ENCODE measurements at regions not wholly inside any gene's neighbourhood (a gene's known extent, or its start where the extent isn't known, plus 50 kb on each side); places are given as distances from the start of the nearest gene placed in this dataset.

- peaks cover 5 to 26% (median 6%) of the 10 kb centered on the region in 5 experiments for H3K27me3 ChIP-seq (replicated peaks in 2 of 5; ENCODE audit: control insufficient read depth in 4 of 5, insufficient read depth in 5 of 5, low read length in 4 of 5)
- ChIA-PET CTCF (no interaction called here), POLR2A (no interaction called here)
- H3K4me1 ChIP-seq (ENCODE audit: control extremely low read depth in 1 of 4, control insufficient read depth in 4 of 4, insufficient read depth in 4 of 4, low read length in 3 of 4), result no peaks in the 10 kb centered on the region
- no peaks in the 10 kb centered on the region for H3K9me3 ChIP-seq (ENCODE audit: control extremely low read depth in 1 of 5, control insufficient read depth in 4 of 5, insufficient read depth in 2 of 5, low read depth in 1 of 5, low read length in 4 of 5)
- 56% methylated on average over 7 of the region's 8 CpGs for WGBS (ENCODE audit: insufficient coverage)
- H3K36me3 ChIP-seq (ENCODE audit: control insufficient read depth in 4 of 4, insufficient read depth in 4 of 4, low read length in 3 of 4), result no peaks in the 10 kb centered on the region
- H3K27ac ChIP-seq (ENCODE audit: insufficient read depth in 1 of 2, low read depth in 1 of 2, low read length in 2 of 2, poor library complexity in 1 of 2, severe bottlenecking in 2 of 2), result no peak overlapping the region
- DNase-seq, result no peak
- H3K4me3 ChIP-seq (ENCODE audit: control insufficient read depth in 1 of 7, extremely low read depth in 1 of 7, insufficient read depth in 4 of 7, low read depth in 2 of 7, low read length in 6 of 7), result no peak overlapping the region
Measured at GRCh38 chr11:119964136-119965025, 173.5 kb downstream of the TRIM29 start.

GRCh38 chr11:119957951-119958350 lies 180.0 kb downstream of the TRIM29 start:
- no CpG with 5 or more reads among the region's 2 CpGs for WGBS (ENCODE audit: insufficient coverage)
- DNase-seq, result no peak
- H3K27ac ChIP-seq (ENCODE audit: insufficient read depth in 1 of 2, low read depth in 1 of 2, low read length in 2 of 2, poor library complexity in 1 of 2, severe bottlenecking in 2 of 2), result no peak overlapping the region
- peaks cover 3 to 23% (median 8%) of the 10 kb centered on the region in 5 experiments for H3K27me3 ChIP-seq (replicated peaks in 2 of 5; ENCODE audit: control insufficient read depth in 4 of 5, insufficient read depth in 5 of 5, low read length in 4 of 5)
- H3K36me3 ChIP-seq (ENCODE audit: control insufficient read depth in 4 of 4, insufficient read depth in 4 of 4, low read length in 3 of 4), result no peaks in the 10 kb centered on the region
- no peak overlapping the region for H3K4me3 ChIP-seq (ENCODE audit: control insufficient read depth in 1 of 7, extremely low read depth in 1 of 7, insufficient read depth in 4 of 7, low read depth in 2 of 7, low read length in 6 of 7)
- H3K4me1 ChIP-seq (ENCODE audit: control extremely low read depth in 1 of 4, control insufficient read depth in 4 of 4, insufficient read depth in 4 of 4, low read length in 3 of 4), result no peaks in the 10 kb centered on the region
- ChIA-PET POLR2A (no interaction called here), CTCF (no interaction called here)
- no peaks in the 10 kb centered on the region for H3K9me3 ChIP-seq (ENCODE audit: control extremely low read depth in 1 of 5, control insufficient read depth in 4 of 5, insufficient read depth in 2 of 5, low read depth in 1 of 5, low read length in 4 of 5)

- Histone ChIP-seq H3K4me1 (ENCODE audit: control extremely low read depth in 1 of 4, control insufficient read depth in 4 of 4, insufficient read depth in 4 of 4, low read length in 3 of 4) (no peaks in the 10 kb centered on the region), H3K4me3 (ENCODE audit: control insufficient read depth in 1 of 7, extremely low read depth in 1 of 7, insufficient read depth in 4 of 7, low read depth in 2 of 7, low read length in 6 of 7) (no peak overlapping the region), H3K27ac (ENCODE audit: insufficient read depth in 1 of 2, low read depth in 1 of 2, low read length in 2 of 2, poor library complexity in 1 of 2, severe bottlenecking in 2 of 2) (no peak overlapping the region), H3K9me3 (ENCODE audit: control extremely low read depth in 1 of 5, control insufficient read depth in 4 of 5, insufficient read depth in 2 of 5, low read depth in 1 of 5, low read length in 4 of 5) (no peaks in the 10 kb centered on the region), H3K27me3 (replicated peaks in 2 of 5; ENCODE audit: control insufficient read depth in 4 of 5, insufficient read depth in 5 of 5, low read length in 4 of 5) (peaks cover 0 to 17% (median 17%) of the 10 kb centered on the region in 5 experiments), H3K36me3 (ENCODE audit: control insufficient read depth in 4 of 4, insufficient read depth in 4 of 4, low read length in 3 of 4) (no peaks in the 10 kb centered on the region)
- WGBS (ENCODE audit: insufficient coverage), result 78% methylated on average over 6 of the region's 6 CpGs
- CTCF ChIA-PET, result no interaction called here
- POLR2A ChIA-PET, result no interaction called here
- no peak for DNase-seq
Measured at GRCh38 chr11:119952441-119952840, 185.5 kb downstream of the TRIM29 start.

GRCh38 chr11:119943298-119943655 lies 194.6 kb downstream of the TRIM29 start:
- Histone ChIP-seq H3K4me1 (ENCODE audit: control extremely low read depth in 1 of 4, control insufficient read depth in 4 of 4, insufficient read depth in 4 of 4, low read length in 3 of 4) (no peaks in the 10 kb centered on the region), H3K4me3 (ENCODE audit: control insufficient read depth in 1 of 7, extremely low read depth in 1 of 7, insufficient read depth in 4 of 7, low read depth in 2 of 7, low read length in 6 of 7) (no peak overlapping the region), H3K27me3 (replicated peaks in 2 of 5; ENCODE audit: control insufficient read depth in 4 of 5, insufficient read depth in 5 of 5, low read length in 4 of 5) (peaks cover 2 to 34% (median 4%) of the 10 kb centered on the region in 5 experiments), H3K36me3 (ENCODE audit: control insufficient read depth in 4 of 4, insufficient read depth in 4 of 4, low read length in 3 of 4) (no peaks in the 10 kb centered on the region), H3K27ac (ENCODE audit: insufficient read depth in 1 of 2, low read depth in 1 of 2, low read length in 2 of 2, poor library complexity in 1 of 2, severe bottlenecking in 2 of 2) (no peak overlapping the region), H3K9me3 (ENCODE audit: control extremely low read depth in 1 of 5, control insufficient read depth in 4 of 5, insufficient read depth in 2 of 5, low read depth in 1 of 5, low read length in 4 of 5) (no peaks in the 10 kb centered on the region)
- 62% methylated on average over 5 of the region's 5 CpGs for WGBS (ENCODE audit: insufficient coverage)
- DNase-seq, result no peak
- POLR2A ChIA-PET, result no interaction called here
- CTCF ChIA-PET, result no interaction called here

- no peaks in the 10 kb centered on the region for H3K36me3 ChIP-seq (ENCODE audit: control insufficient read depth in 4 of 4, insufficient read depth in 4 of 4, low read length in 3 of 4)
- H3K27me3 ChIP-seq (replicated peaks in 2 of 5; ENCODE audit: control insufficient read depth in 4 of 5, insufficient read depth in 5 of 5, low read length in 4 of 5), result peaks cover 2 to 31% (median 4%) of the 10 kb centered on the region in 5 experiments
- H3K4me1 ChIP-seq (ENCODE audit: control extremely low read depth in 1 of 4, control insufficient read depth in 4 of 4, insufficient read depth in 4 of 4, low read length in 3 of 4), result no peaks in the 10 kb centered on the region
- ChIA-PET CTCF (no interaction called here), POLR2A (no interaction called here)
- DNase-seq, result no peak
- no peaks in the 10 kb centered on the region for H3K9me3 ChIP-seq (ENCODE audit: control extremely low read depth in 1 of 5, control insufficient read depth in 4 of 5, insufficient read depth in 2 of 5, low read depth in 1 of 5, low read length in 4 of 5)
- H3K4me3 ChIP-seq (ENCODE audit: control insufficient read depth in 1 of 7, extremely low read depth in 1 of 7, insufficient read depth in 4 of 7, low read depth in 2 of 7, low read length in 6 of 7), result no peak overlapping the region
- WGBS (ENCODE audit: insufficient coverage), result 92% methylated on average over 5 of the region's 7 CpGs
- H3K27ac ChIP-seq (ENCODE audit: insufficient read depth in 1 of 2, low read depth in 1 of 2, low read length in 2 of 2, poor library complexity in 1 of 2, severe bottlenecking in 2 of 2), result no peak overlapping the region
Measured at GRCh38 chr11:119942583-119943297, 195.2 kb downstream of the TRIM29 start.

GRCh38 chr11:119941636-119942411 lies 196.1 kb downstream of the TRIM29 start:
- WGBS (ENCODE audit: insufficient coverage), result 83% methylated on average over 13 of the region's 16 CpGs
- Histone ChIP-seq H3K36me3 (ENCODE audit: control insufficient read depth in 4 of 4, insufficient read depth in 4 of 4, low read length in 3 of 4) (no peaks in the 10 kb centered on the region), H3K27ac (ENCODE audit: insufficient read depth in 1 of 2, low read depth in 1 of 2, low read length in 2 of 2, poor library complexity in 1 of 2, severe bottlenecking in 2 of 2) (no peak overlapping the region), H3K9me3 (ENCODE audit: control extremely low read depth in 1 of 5, control insufficient read depth in 4 of 5, insufficient read depth in 2 of 5, low read depth in 1 of 5, low read length in 4 of 5) (no peaks in the 10 kb centered on the region), H3K4me3 (ENCODE audit: control insufficient read depth in 1 of 7, extremely low read depth in 1 of 7, insufficient read depth in 4 of 7, low read depth in 2 of 7, low read length in 6 of 7) (no peak overlapping the region), H3K4me1 (ENCODE audit: control extremely low read depth in 1 of 4, control insufficient read depth in 4 of 4, insufficient read depth in 4 of 4, low read length in 3 of 4) (no peaks in the 10 kb centered on the region), H3K27me3 (replicated peaks in 2 of 5; ENCODE audit: control insufficient read depth in 4 of 5, insufficient read depth in 5 of 5, low read length in 4 of 5) (peaks cover 0 to 29% (median 3%) of the 10 kb centered on the region in 5 experiments)
- POLR2A ChIA-PET, result no interaction called here
- no peak for DNase-seq
- CTCF ChIA-PET, result no interaction called here

- no peak overlapping the region for H3K27ac ChIP-seq (ENCODE audit: insufficient read depth in 1 of 2, low read depth in 1 of 2, low read length in 2 of 2, poor library complexity in 1 of 2, severe bottlenecking in 2 of 2)
- H3K4me3 ChIP-seq (ENCODE audit: control insufficient read depth in 1 of 7, extremely low read depth in 1 of 7, insufficient read depth in 4 of 7, low read depth in 2 of 7, low read length in 6 of 7), result no peak overlapping the region
- H3K27me3 ChIP-seq (replicated peaks in 2 of 5; ENCODE audit: control insufficient read depth in 4 of 5, insufficient read depth in 5 of 5, low read length in 4 of 5), result peaks cover 0 to 30% (median 3%) of the 10 kb centered on the region in 5 experiments
- ChIA-PET POLR2A (no interaction called here), CTCF (no interaction called here)
- H3K9me3 ChIP-seq (ENCODE audit: control extremely low read depth in 1 of 5, control insufficient read depth in 4 of 5, insufficient read depth in 2 of 5, low read depth in 1 of 5, low read length in 4 of 5), result no peaks in the 10 kb centered on the region
- no peaks in the 10 kb centered on the region for H3K4me1 ChIP-seq (ENCODE audit: control extremely low read depth in 1 of 4, control insufficient read depth in 4 of 4, insufficient read depth in 4 of 4, low read length in 3 of 4)
- no peaks in the 10 kb centered on the region for H3K36me3 ChIP-seq (ENCODE audit: control insufficient read depth in 4 of 4, insufficient read depth in 4 of 4, low read length in 3 of 4)
- DNase-seq, result no peak
- WGBS (ENCODE audit: insufficient coverage), result 96% methylated on average over 5 of the region's 6 CpGs
Measured at GRCh38 chr11:119941171-119941570, 196.7 kb downstream of the TRIM29 start.
